ENCODE measurements at regions not wholly inside any gene's neighbourhood (a gene's known extent, or its start where the extent isn't known, plus 50 kb on each side); places are given as distances from the start of the nearest gene placed in this dataset.

- TF ChIP-seq, protein P1, sequence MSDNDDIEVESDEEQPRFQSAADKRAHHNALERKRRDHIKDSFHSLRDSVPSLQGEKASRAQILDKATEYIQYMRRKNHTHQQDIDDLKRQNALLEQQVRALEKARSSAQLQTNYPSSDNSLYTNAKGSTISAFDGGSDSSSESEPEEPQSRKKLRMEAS (IDR thresholded peaks at IDR 0.05) = no peak
- TF ChIP-seq CTCF (IDR thresholded peaks at IDR 0.05) = no peak
- TF ChIP-seq, protein P2, sequence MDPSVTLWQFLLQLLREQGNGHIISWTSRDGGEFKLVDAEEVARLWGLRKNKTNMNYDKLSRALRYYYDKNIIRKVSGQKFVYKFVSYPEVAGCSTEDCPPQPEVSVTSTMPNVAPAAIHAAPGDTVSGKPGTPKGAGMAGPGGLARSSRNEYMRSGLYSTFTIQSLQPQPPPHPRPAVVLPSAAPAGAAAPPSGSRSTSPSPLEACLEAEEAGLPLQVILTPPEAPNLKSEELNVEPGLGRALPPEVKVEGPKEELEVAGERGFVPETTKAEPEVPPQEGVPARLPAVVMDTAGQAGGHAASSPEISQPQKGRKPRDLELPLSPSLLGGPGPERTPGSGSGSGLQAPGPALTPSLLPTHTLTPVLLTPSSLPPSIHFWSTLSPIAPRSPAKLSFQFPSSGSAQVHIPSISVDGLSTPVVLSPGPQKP (IDR thresholded peaks at IDR 0.05; ENCODE audit: low read depth, low read length) = no peak
- TF ChIP-seq CHD2 (IDR thresholded peaks at IDR 0.05; ENCODE audit: low read length, partially characterized antibody) = no peak
- TF ChIP-seq BCL3 (IDR thresholded peaks at IDR 0.05) = no peak
- TF ChIP-seq RAD21 (conservative IDR thresholded peaks at IDR 0.05 in 1 of 2, IDR thresholded peaks at IDR 0.05 in 1 of 2) = no peak
- no peak for TF ChIP-seq CEBPB (IDR thresholded peaks at IDR 0.05)
- TF ChIP-seq NR3C1 (IDR thresholded peaks at IDR 0.05) = no peak
- no peak for TF ChIP-seq EHF (CRISPR knock-in tag; IDR thresholded peaks at IDR 0.05)
Measured at GRCh38 chr17:63224644-63225043, 221.5 kb downstream of the CYB561 start.

Data from A549 (cell line).